ENCODE measurements at regions not wholly inside any gene's neighbourhood (a gene's known extent, or its start where the extent isn't known, plus 50 kb on each side); places are given as distances from the start of the nearest gene placed in this dataset.

DNA sequence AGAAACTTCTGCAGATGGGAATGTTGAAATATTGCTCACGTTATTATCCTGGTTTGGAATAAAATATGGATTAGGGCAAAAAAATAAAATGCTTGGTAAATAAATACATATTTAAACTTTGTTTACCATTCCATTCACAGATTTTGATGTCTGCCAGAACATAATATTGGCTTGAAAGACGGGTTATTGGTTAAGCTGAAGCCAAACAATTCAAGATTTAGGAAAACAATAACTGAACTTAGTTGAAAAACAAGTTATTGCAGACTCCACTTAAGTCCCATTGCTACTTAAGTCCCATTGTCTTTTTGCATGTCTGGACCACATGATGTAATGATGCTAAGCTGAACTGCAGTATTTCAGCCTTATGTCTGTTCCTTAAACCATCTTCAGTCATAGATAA, 722.5 kb downstream of the FAT4 start:
- H3K4me3 ChIP-seq (ENCODE audit: low read depth in 1 of 2, low read length in 2 of 2) = no peak overlapping the region
- no peaks in the 10 kb centered on the region for H3K79me2 ChIP-seq (ENCODE audit: insufficient read depth, low read length)
- H3K36me3 ChIP-seq (ENCODE audit: insufficient read depth, low read length) = no peaks in the 10 kb centered on the region
- H3K9me3 ChIP-seq (ENCODE audit: insufficient read depth, low read length, severe bottlenecking) = no peaks in the 10 kb centered on the region
- H3K4me2 ChIP-seq (ENCODE audit: insufficient read depth, low read length) = no peak overlapping the region
- H3K27ac ChIP-seq (ENCODE audit: low read length) = no peak overlapping the region
- H3K27me3 ChIP-seq (ENCODE audit: insufficient read depth, low read length, poor library complexity) = no peaks in the 10 kb centered on the region
- no peaks in the 10 kb centered on the region for H3K4me1 ChIP-seq (ENCODE audit: insufficient read depth, low read length)
- H4K20me1 ChIP-seq (ENCODE audit: insufficient read depth, low read length) = no peaks in the 10 kb centered on the region
- ATAC-seq (ENCODE audit: insufficient read depth, low read depth) (no peak), DNase-seq (no peak)
- H3K9ac ChIP-seq (ENCODE audit: low read depth, low read length) = no peak overlapping the region
- no peak overlapping the region for H2AFZ ChIP-seq (ENCODE audit: low read depth, low read length)
- TF ChIP-seq, protein P1, sequence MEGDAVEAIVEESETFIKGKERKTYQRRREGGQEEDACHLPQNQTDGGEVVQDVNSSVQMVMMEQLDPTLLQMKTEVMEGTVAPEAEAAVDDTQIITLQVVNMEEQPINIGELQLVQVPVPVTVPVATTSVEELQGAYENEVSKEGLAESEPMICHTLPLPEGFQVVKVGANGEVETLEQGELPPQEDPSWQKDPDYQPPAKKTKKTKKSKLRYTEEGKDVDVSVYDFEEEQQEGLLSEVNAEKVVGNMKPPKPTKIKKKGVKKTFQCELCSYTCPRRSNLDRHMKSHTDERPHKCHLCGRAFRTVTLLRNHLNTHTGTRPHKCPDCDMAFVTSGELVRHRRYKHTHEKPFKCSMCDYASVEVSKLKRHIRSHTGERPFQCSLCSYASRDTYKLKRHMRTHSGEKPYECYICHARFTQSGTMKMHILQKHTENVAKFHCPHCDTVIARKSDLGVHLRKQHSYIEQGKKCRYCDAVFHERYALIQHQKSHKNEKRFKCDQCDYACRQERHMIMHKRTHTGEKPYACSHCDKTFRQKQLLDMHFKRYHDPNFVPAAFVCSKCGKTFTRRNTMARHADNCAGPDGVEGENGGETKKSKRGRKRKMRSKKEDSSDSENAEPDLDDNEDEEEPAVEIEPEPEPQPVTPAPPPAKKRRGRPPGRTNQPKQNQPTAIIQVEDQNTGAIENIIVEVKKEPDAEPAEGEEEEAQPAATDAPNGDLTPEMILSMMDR (IDR thresholded peaks at IDR 0.05; ENCODE audit: borderline replicate concordance, extremely low read depth, low read length, poor library complexity, severe bottlenecking) = no peak
- no peak for TF ChIP-seq EZH2 (IDR thresholded peaks at IDR 0.05; ENCODE audit: borderline replicate concordance, low read depth, low read length, severe bottlenecking)

- no peak overlapping the region for H2AFZ ChIP-seq (ENCODE audit: low read depth, low read length)
- H3K9me3 ChIP-seq (ENCODE audit: insufficient read depth, low read length, severe bottlenecking) = no peaks in the 10 kb centered on the region
- no peak for ATAC-seq (ENCODE audit: insufficient read depth, low read depth)
Measured at GRCh38 chr4:126038502-126039144, 723.9 kb downstream of the FAT4 start.

DNA sequence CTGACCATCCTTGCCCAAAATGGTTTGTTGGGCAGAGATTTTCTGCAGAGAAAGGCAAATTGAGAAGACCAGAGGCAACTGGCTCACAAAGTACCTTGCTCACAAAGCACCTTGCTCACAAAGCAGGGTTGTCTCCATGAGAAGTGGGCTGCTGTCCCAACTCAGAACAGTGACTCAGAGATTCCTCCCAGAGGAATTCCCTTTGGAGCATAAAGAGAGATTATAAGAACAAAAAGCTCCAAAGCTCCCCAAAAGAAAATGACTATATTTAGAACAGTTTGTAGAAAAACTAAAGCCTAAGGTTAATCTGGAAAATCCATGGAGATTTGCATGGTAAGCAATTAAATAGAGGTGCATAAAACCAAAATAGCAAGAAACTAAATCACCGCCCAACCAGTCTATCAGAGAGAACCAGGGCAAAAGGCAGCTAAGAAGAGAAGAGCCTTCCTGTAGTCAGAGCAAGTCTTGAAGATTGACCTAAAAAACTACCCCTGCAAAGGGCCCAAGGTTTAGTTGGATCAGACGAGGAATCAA, 731.4 kb downstream of the FAT4 start:
- no peaks in the 10 kb centered on the region for H3K9me3 ChIP-seq (ENCODE audit: insufficient read depth, low read length, severe bottlenecking)
- ATAC-seq (ENCODE audit: insufficient read depth, low read depth) (no peak), DNase-seq (no peak)
- no peak overlapping the region for H3K4me3 ChIP-seq (ENCODE audit: low read depth in 1 of 2, low read length in 2 of 2)
- no peak overlapping the region for H3K4me2 ChIP-seq (ENCODE audit: insufficient read depth, low read length)
- no peaks in the 10 kb centered on the region for H3K79me2 ChIP-seq (ENCODE audit: insufficient read depth, low read length)
- H3K9ac ChIP-seq (ENCODE audit: low read depth, low read length) = no peak overlapping the region
- TF ChIP-seq EZH2 (IDR thresholded peaks at IDR 0.05; ENCODE audit: borderline replicate concordance, low read depth, low read length, severe bottlenecking) = no peak
- TF ChIP-seq, protein P1 (IDR thresholded peaks at IDR 0.05; ENCODE audit: borderline replicate concordance, extremely low read depth, low read length, poor library complexity, severe bottlenecking) = no peak
- no peaks in the 10 kb centered on the region for H3K36me3 ChIP-seq (ENCODE audit: insufficient read depth, low read length)
- no peaks in the 10 kb centered on the region for H3K4me1 ChIP-seq (ENCODE audit: insufficient read depth, low read length)
- no peak overlapping the region for H2AFZ ChIP-seq (ENCODE audit: low read depth, low read length)
- H3K27me3 ChIP-seq (ENCODE audit: insufficient read depth, low read length, poor library complexity) = no peaks in the 10 kb centered on the region
- H3K27ac ChIP-seq (ENCODE audit: low read length) = no peak overlapping the region
- no peaks in the 10 kb centered on the region for H4K20me1 ChIP-seq (ENCODE audit: insufficient read depth, low read length)

More at GRCh38 chr4:126038502-126039144, 723.9 kb downstream of the FAT4 start:
- DNase-seq = no peak
- Histone ChIP-seq H3K4me3 (ENCODE audit: low read depth in 1 of 2, low read length in 2 of 2) (no peak overlapping the region), H3K27ac (ENCODE audit: low read length) (no peak overlapping the region), H3K36me3 (ENCODE audit: insufficient read depth, low read length) (no peaks in the 10 kb centered on the region), H4K20me1 (ENCODE audit: insufficient read depth, low read length) (no peaks in the 10 kb centered on the region), H3K27me3 (ENCODE audit: insufficient read depth, low read length, poor library complexity) (no peaks in the 10 kb centered on the region), H3K4me1 (ENCODE audit: insufficient read depth, low read length) (no peaks in the 10 kb centered on the region), H3K9ac (ENCODE audit: low read depth, low read length) (no peak overlapping the region), H3K4me2 (ENCODE audit: insufficient read depth, low read length) (no peak overlapping the region), H3K79me2 (ENCODE audit: insufficient read depth, low read length) (no peaks in the 10 kb centered on the region)
- TF ChIP-seq EZH2 (IDR thresholded peaks at IDR 0.05; ENCODE audit: borderline replicate concordance, low read depth, low read length, severe bottlenecking) = no peak
- TF ChIP-seq, protein P1 (IDR thresholded peaks at IDR 0.05; ENCODE audit: borderline replicate concordance, extremely low read depth, low read length, poor library complexity, severe bottlenecking) = no peak
